Loucy (cell line): ENCODE measurements at regions not wholly inside any gene's neighbourhood (a gene's known extent, or its start where the extent isn't known, plus 50 kb on each side); places are given as distances from the start of the nearest gene placed in this dataset.

ENCODE experiments used
- H2AFZ ChIP-seq: fragments of 200-600 bp; sonication (generic); 2 replicates; pipeline ENCODE4 v1.6.0; 2016; ENCODE audit warnings: antibody characterized with exemption, mild to moderate bottlenecking, low read length, moderate library complexity
- H3F3A ChIP-seq: fragments of 200-600 bp; 2 replicates; pipeline ENCODE4 v1.6.0; 2016; ENCODE audit warnings: antibody characterized with exemption, low read depth, mild to moderate bottlenecking
- H3K27me3 ChIP-seq: fragments of 200-600 bp; sonication (generic); 2 replicates; pipeline ENCODE4 v1.6.1; 2014; ENCODE audit warnings: low read length, mild to moderate bottlenecking; ENCODE audit not compliant: insufficient read depth, poor library complexity, severe bottlenecking
- H3K36me3 ChIP-seq: fragments of 200-600 bp; sonication (generic); 2 replicates; pipeline ENCODE4 v1.6.1; 2016; ENCODE audit warnings: low read length; ENCODE audit not compliant: insufficient read depth
- H3K4me1 ChIP-seq: fragments of 200-600 bp; sonication (generic); 2 replicates; pipeline ENCODE4 v1.5.1; 2014; ENCODE audit warnings: low read length, mild to moderate bottlenecking; ENCODE audit not compliant: insufficient read depth, poor library complexity, severe bottlenecking
- H3K4me2 ChIP-seq: fragments of 200-600 bp; sonication (generic); 2 replicates; pipeline ENCODE4 v1.6.0; 2014; ENCODE audit warnings: antibody characterized with exemption, low read length, low read depth, mild to moderate bottlenecking; ENCODE audit not compliant: poor library complexity, severe bottlenecking
- H3K4me3 ChIP-seq: fragments of 200-600 bp; sonication (generic); 2 replicates; pipeline ENCODE4 v1.5.1; 2014; ENCODE audit warnings: low read length, mild to moderate bottlenecking, mixed read lengths; ENCODE audit not compliant: poor library complexity, severe bottlenecking
- H3K79me2 ChIP-seq: fragments of 200-600 bp; sonication (generic); 2 replicates; pipeline ENCODE4 v1.6.1; 2014; ENCODE audit warnings: low read length; ENCODE audit not compliant: insufficient read depth
- H3K9ac ChIP-seq: fragments of 200-600 bp; sonication (generic); 2 replicates; pipeline ENCODE4 v1.6.0; 2014; ENCODE audit warnings: mild to moderate bottlenecking, low read depth, low read length, moderate library complexity; ENCODE audit not compliant: poor library complexity, severe bottlenecking
- H3K9me2 ChIP-seq: fragments of 200-600 bp; sonication (generic); replicated peaks from 2 replicates; pipeline ENCODE4 v1.6.1; 2016; ENCODE audit warnings: low read depth, low read length, mixed read lengths
- H3K9me3 ChIP-seq: fragments of 200-600 bp; sonication (generic); 2 replicates; pipeline ENCODE4 v1.6.1; 2014; ENCODE audit warnings: mild to moderate bottlenecking, antibody characterized with exemption, low read length, low read depth; ENCODE audit not compliant: insufficient read depth
- H4K20me1 ChIP-seq: fragments of 200-600 bp; sonication (generic); 2 replicates; pipeline ENCODE4 v1.6.0; 2014; ENCODE audit warnings: antibody characterized with exemption, low read length, mild to moderate bottlenecking; ENCODE audit not compliant: insufficient read depth, poor library complexity, severe bottlenecking
- EZH2phosphoT487 ChIP-seq: fragments of 200-600 bp; IDR thresholded peaks from 2 replicates; pipeline ENCODE4 v1.6.1; 2018; ENCODE audit warnings: antibody characterized with exemption, mild to moderate bottlenecking, moderate library complexity, borderline replicate concordance
- TF ChIP-seq, protein P1 (sequence below): fragments of 200-600 bp; sonication (generic); conservative IDR thresholded peaks from 2 replicates; pipeline ENCODE4 v1.5.1; 2014; ENCODE audit warnings: mild to moderate bottlenecking, antibody characterized with exemption, low read length

DNA sequence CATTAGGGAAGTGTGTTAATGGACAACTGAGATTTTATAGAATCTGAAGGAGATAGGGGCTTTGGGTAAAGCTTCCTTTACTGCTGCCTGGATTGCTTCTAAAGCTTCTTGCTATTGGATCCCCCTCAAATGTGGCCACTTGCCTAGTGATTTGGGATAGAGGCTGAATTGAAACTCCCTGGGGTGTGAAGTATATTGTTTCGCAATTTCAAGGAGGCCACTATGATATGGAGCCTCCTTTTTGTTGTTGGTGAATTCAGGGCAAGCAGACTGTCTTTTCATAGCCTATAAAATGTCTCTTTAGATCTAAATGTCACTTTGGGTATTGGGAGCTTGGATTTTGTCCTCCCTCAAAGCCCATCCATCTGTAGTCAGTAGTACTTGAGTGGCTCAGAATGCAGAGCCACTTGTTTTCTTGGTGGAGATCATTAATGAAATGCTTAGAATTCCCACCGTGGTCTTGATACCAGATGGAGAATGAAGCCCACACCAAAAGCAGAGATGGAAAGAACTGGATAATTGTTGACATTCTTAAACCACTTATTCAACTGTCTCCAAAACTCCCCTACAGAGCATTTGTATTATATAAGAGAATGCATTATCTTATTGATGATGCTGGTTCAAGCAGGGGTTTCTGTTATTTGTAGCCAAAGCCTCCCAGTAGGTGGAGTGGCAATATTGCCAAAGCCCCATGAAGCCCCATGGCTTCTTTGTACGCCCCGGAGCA is 144.3 kb upstream of the KCNE2 start:
- Histone ChIP-seq H3K9me2 (no peaks in the 10 kb centered on the region), H3K27me3 (no peaks in the 10 kb centered on the region), H3K4me3 (no peak overlapping the region), H3K9me3 (no peaks in the 10 kb centered on the region), H3K9ac (no peak overlapping the region), H3K36me3 (no peaks in the 10 kb centered on the region), H3F3A (no peaks in the 10 kb centered on the region), H4K20me1 (no peaks in the 10 kb centered on the region), H2AFZ (no peak overlapping the region), H3K4me2 (no peak overlapping the region), H3K4me1 (no peaks in the 10 kb centered on the region), H3K79me2 (no peaks in the 10 kb centered on the region)
- TF ChIP-seq EZH2phosphoT487 = no peak
- TF ChIP-seq, protein P1, sequence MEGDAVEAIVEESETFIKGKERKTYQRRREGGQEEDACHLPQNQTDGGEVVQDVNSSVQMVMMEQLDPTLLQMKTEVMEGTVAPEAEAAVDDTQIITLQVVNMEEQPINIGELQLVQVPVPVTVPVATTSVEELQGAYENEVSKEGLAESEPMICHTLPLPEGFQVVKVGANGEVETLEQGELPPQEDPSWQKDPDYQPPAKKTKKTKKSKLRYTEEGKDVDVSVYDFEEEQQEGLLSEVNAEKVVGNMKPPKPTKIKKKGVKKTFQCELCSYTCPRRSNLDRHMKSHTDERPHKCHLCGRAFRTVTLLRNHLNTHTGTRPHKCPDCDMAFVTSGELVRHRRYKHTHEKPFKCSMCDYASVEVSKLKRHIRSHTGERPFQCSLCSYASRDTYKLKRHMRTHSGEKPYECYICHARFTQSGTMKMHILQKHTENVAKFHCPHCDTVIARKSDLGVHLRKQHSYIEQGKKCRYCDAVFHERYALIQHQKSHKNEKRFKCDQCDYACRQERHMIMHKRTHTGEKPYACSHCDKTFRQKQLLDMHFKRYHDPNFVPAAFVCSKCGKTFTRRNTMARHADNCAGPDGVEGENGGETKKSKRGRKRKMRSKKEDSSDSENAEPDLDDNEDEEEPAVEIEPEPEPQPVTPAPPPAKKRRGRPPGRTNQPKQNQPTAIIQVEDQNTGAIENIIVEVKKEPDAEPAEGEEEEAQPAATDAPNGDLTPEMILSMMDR = no peak

- H3K27me3 ChIP-seq = no peaks in the 10 kb centered on the region
- H3K9me2 ChIP-seq = no peaks in the 10 kb centered on the region
- no peak overlapping the region for H2AFZ ChIP-seq
- no peaks in the 10 kb centered on the region for H3K79me2 ChIP-seq
- H3K9ac ChIP-seq = no peak overlapping the region
- H3K4me2 ChIP-seq = no peak overlapping the region
- no peak overlapping the region for H3K4me3 ChIP-seq
- no peaks in the 10 kb centered on the region for H3K4me1 ChIP-seq
- TF ChIP-seq EZH2phosphoT487 = no peak
- TF ChIP-seq, protein P1 = no peak
- no peaks in the 10 kb centered on the region for H3F3A ChIP-seq
- no peaks in the 10 kb centered on the region for H3K9me3 ChIP-seq
- H4K20me1 ChIP-seq = no peaks in the 10 kb centered on the region
- H3K36me3 ChIP-seq = no peaks in the 10 kb centered on the region
Measured at GRCh38 chr21:34220556-34221195, 143.1 kb upstream of the KCNE2 start.

- Histone ChIP-seq H3K79me2 (no peaks in the 10 kb centered on the region), H3K4me3 (no peak overlapping the region), H3K9ac (no peak overlapping the region), H3K27me3 (no peaks in the 10 kb centered on the region), H4K20me1 (no peaks in the 10 kb centered on the region), H3K4me1 (no peaks in the 10 kb centered on the region), H2AFZ (no peak overlapping the region), H3K36me3 (no peaks in the 10 kb centered on the region), H3K4me2 (no peak overlapping the region), H3K9me3 (no peaks in the 10 kb centered on the region), H3K9me2 (no peaks in the 10 kb centered on the region), H3F3A (no peaks in the 10 kb centered on the region)
- no peak for TF ChIP-seq EZH2phosphoT487
- TF ChIP-seq, protein P1 = no peak
Measured at GRCh38 chr21:34221331-34222030, 142.3 kb upstream of the KCNE2 start.
